Stomach (tissue), 4 donors: ENCODE measurements at regions not wholly inside any gene's neighbourhood (a gene's known extent, or its start where the extent isn't known, plus 50 kb on each side); places are given as distances from the start of the nearest gene placed in this dataset.

Experiments used
- EP300 ChIP-seq: sonication (generic); formaldehyde crosslinking; IDR thresholded peaks from one replicate; pipeline ENCODE4 v1.6.1; 2017; ENCODE audit warnings: antibody characterized with exemption
- POLR2A ChIP-seq, 4 donors: fragments of 450-650 bp; IDR thresholded peaks; one replicate each; pipeline ENCODE4 v1.6.1; 2016; ENCODE audit warnings: antibody characterized with exemption in 4 of 4, control low read depth in 2 of 4, mild to moderate bottlenecking in 1 of 4, moderate library complexity in 1 of 4
- POLR2AphosphoS5 ChIP-seq, 3 donors: sonication (generic); formaldehyde crosslinking; IDR thresholded peaks; one replicate each; pipeline ENCODE4 v1.6.1; 2016; ENCODE audit warnings: antibody characterized with exemption in 3 of 3
- TF ChIP-seq, protein P1 (sequence below), 7 experiments: fragments of 450-650 bp in 4 of 7; fragments of 200-600 bp in 3 of 7; sonication (generic) in 3 of 7; IDR thresholded peaks; one replicate each; pipeline ENCODE4 v1.5.1; 2016 to 2019; ENCODE audit warnings: antibody characterized with exemption in 7 of 7, control low read depth in 2 of 7, mild to moderate bottlenecking in 1 of 7

DNA sequence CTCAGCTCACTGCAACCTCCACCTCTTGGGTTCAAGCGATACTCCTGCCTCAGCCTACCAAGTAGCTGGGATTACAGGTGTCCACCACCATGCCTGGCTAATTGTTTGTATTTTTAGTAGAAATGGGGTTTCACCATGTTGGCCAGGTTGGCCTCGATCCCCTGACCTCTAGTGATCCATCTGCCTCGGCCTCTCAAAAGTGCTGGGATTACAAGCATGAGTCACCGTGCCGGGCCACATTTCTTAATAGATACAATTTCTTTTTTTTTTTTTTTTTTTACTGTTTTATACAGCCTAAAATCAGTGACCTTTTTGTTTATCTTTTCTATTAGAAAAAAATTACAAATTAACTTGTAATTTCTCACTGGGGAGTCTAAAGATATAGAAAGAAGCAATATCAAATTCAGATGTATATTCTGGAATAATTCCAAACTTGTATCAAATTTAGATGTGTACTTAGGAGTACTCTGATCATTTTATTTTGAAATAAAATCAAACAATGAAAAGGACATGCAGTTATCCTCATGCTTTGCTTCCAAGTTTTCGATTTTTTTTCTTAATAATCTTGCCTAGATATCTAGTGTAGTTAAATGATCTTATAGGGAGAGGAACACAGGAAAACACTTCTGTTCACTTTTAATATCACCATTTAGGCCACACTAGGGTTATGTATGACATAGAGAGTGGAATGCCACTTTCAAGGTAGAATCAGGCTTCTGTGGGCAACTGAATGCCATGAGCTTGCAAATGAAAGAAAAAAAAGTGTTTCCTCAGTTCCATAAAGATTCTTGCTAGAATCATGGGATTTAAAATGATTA is 1089.3 kb downstream of the SUCLG1 start:
- TF ChIP-seq, protein P1, sequence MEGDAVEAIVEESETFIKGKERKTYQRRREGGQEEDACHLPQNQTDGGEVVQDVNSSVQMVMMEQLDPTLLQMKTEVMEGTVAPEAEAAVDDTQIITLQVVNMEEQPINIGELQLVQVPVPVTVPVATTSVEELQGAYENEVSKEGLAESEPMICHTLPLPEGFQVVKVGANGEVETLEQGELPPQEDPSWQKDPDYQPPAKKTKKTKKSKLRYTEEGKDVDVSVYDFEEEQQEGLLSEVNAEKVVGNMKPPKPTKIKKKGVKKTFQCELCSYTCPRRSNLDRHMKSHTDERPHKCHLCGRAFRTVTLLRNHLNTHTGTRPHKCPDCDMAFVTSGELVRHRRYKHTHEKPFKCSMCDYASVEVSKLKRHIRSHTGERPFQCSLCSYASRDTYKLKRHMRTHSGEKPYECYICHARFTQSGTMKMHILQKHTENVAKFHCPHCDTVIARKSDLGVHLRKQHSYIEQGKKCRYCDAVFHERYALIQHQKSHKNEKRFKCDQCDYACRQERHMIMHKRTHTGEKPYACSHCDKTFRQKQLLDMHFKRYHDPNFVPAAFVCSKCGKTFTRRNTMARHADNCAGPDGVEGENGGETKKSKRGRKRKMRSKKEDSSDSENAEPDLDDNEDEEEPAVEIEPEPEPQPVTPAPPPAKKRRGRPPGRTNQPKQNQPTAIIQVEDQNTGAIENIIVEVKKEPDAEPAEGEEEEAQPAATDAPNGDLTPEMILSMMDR (IDR thresholded peaks at IDR 0.05), result no peak
- no peak for TF ChIP-seq POLR2A (IDR thresholded peaks at IDR 0.05)
- no peak for TF ChIP-seq EP300
- no peak for TF ChIP-seq POLR2AphosphoS5 (IDR thresholded peaks at IDR 0.05)
